NCI-H524 (cell line): ENCODE measurements at regions not wholly inside any gene's neighbourhood (a gene's known extent, or its start where the extent isn't known, plus 50 kb on each side); places are given as distances from the start of the nearest gene placed in this dataset.
"Not testable (repeated sequence)": the region's sequence is repeated elsewhere in the genome, so short reads cannot be mapped to it uniquely, and the experiment has no call there.

Source experiments
- DNase-seq, 2 experiments: peaks; one replicate each; lab custom pipeline; 2025; lab: John Stamatoyannopoulos, UW

DNA sequence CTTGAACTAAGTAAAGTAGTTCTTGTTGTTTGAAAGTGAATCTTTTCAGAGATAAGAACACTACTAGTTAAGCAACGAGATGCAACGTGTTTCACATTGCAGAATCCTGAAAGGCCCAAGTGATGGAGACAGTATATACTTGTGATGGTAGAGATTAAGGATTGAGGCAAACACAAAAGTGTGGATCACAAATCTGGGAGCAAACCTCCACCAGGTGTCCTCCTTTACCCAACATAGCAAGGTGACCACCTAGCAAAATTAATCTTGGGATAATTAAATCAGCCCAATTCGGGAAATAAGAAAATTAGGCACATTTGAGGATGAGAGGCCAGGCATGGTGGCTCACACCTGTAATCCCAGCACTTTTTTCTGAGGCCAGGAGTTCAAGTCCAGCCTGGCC is 563.9 kb downstream of the DACH1 start:
- DNase-seq: peak in 1 of 2 experiments; percentile 56

DNA sequence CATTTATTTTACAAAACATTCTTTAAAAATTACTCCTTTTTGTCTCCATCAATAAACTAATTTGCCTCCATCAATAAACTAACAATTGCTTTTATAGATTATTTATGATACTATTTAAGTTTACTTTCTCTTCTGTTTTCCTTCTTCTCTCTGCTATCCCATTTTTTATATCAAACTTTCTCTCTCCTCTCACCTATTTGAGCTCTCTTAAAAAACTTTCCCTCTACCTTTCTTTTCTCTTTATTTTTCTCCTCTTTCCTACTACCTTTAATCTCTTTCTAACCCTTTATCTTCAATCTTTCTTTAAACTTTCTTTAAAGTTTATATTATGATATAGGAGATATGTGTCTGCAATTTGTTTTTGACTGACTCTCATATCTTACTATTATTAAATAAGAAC is 566.4 kb downstream of the DACH1 start:
- DNase-seq: no peak

DNA sequence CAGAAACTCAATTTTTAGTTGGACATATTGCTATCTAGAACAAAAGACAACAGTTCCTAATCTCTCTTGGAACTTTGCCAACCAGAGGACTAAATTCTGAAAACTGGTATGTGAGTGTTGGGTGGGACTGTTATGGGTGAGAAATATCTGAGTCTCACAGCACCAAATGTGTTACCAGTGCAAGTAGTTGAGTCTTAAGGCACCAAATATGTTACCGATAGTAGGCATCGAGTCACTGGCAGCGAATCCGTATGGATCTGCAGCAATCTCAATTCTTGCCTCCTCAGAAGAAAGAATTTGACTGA is 575.2 kb downstream of the DACH1 start:
- peak in 1 of 2 experiments; percentile 18 for DNase-seq

DNA sequence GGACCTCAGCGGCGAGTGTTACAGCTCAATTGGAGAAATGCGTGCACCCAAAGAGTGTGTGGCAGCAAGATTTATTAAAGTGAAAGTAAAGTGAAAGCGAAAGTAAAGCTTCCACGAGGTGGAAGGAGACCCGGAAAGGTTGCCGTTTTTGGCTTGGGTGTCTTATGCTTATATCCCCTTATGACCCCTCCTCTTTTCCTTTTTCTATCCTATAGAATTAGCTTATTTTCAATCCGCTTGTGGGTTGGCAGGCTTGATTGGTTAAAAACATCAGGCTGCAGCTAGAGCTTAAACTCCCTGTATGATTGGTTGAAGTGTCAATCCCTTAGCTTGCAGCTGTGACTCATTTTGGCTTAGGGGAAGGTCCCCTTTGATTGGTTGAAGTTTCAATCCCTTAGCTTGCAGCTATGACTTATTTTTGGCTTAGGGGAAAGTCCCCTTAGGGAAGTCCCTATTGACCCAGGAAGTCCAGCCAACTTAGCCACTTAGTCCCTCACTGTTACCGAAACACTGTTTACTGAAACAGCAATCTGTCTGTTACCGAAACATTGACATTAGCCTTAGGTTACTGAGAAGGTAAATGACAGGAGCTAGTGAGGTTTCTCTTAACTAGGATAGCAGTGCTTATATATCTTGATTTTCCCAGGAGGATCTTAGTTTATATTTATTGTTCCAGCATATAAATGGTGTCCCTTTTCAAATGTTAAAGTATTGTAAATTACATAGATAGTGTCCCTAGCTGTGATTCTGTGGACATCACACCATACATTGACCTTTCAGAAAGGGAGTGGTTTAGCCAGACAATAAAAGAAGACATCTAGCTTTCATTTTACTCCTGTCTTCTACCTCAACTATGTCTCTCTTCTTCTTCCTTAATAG is 575.8 kb downstream of the DACH1 start:
- peak in 1 of 2 experiments; percentile 39 for DNase-seq

- DNase-seq: not testable (repeated sequence)
These were observed 577.0 kb downstream of the DACH1 start for GRCh38 chr13:71289980-71290379.

DNA sequence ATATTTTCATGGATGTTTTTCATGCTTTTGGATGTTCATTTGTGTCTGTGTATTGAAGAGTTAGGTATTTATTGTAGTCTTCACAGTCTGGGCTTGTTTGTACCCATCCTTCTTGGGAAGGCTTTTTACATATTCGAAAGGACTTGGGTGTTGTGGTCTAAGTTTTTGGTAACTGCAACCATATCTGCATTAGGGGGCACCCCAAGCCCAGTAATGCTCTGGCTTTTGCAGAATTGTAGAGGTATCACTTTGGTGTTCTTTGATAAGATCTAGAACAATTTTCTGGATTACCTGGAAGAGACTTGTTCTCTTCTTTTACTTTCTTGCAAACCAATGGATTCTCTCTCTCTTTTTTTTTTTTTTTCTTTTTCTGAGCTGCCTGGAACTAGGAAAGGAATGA is 581.3 kb downstream of the DACH1 start:
- peak in 1 of 2 experiments; percentile 24 for DNase-seq

GRCh38 chr13:71278512-71278911 is 588.5 kb downstream of the DACH1 start:
- DNase-seq: no peak

DNA sequence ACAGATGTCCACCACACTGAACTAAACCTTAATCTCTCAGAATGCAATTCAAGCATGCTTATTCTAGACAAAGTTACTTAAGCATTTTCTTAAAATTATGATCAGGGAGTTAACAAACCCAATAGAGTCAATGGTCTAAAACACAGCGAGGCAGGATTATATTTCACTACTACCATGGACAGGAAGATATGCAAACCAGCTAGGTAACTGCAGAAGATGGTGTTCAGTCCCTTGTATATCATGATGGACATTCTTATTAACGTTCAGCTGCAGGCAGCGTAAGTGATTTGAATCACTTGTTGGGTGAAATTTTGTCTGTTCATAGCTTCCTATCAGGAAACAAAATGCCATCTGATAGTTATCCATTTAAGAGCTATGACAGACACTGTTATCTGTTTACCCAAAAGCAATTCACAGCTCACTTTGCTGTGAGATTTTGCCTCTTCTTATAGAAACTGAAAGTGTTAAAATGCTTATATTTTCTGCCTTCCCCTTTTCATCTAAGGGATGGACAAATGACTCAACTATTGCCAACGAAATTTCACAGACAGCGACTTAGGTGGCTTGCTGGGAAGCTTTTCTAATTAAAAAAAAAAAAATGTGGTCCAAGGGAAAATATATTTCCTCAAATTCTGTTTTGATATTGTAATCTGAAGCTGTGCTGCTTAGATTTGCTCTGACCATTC is 591.9 kb downstream of the DACH1 start:
- DNase-seq: peak in 1 of 2 experiments; percentile 33

GRCh38 chr13:71261256-71261655 is 605.7 kb downstream of the DACH1 start:
- no peak for DNase-seq

GRCh38 chr13:71260246-71260645 is 606.8 kb downstream of the DACH1 start:
- no peak for DNase-seq

DNA sequence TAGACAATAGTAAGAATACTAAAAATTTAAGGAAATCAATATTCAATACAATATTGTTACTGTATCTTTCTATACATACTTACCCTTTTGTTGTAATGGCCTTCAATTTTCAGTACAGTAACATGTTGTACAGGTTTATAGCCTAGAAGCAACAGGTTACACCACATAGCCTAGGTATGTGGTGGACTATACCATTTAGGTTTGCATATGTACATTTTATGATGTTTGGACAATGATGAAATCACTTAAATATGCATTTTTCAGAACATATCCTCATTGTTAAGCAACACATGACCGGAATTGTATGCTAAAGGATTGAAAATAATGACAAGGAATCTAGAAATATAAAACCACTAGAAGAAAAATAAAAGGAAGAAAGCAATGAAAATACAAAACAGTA is 611.4 kb downstream of the DACH1 start:
- no peak for DNase-seq

- DNase-seq: no peak
These were observed 612.6 kb downstream of the DACH1 start for GRCh38 chr13:71254384-71254783.

DNA sequence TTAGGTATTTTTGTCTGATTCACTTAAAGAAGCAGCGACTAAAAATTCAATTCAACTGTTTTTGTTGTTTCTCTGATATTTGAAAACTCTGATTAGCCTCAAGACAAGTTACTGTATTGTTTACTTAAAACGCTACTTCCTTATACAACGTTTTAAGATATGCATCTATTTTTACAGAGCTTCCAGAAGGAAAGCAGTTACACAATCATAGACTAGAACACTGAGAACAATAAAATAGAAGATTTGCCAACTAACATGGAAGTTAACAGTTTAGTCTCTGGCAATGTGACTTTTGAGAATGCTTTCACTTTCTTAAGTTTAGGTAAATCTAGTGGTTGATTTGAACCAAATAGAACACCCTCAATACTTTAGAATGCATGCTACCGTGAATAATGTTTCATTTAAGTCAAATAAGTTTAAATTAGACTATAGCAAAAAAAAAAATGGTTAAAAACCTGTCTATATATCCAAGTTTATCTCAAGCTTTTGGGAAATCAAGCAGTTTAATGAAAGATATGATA is 614.8 kb downstream of the DACH1 start:
- DNase-seq: no peak

- DNase-seq: no peak
These were observed 615.6 kb downstream of the DACH1 start for GRCh38 chr13:71251292-71251951.

GRCh38 chr13:71249011-71249410 is 618.0 kb downstream of the DACH1 start:
- DNase-seq: no peak

DNA sequence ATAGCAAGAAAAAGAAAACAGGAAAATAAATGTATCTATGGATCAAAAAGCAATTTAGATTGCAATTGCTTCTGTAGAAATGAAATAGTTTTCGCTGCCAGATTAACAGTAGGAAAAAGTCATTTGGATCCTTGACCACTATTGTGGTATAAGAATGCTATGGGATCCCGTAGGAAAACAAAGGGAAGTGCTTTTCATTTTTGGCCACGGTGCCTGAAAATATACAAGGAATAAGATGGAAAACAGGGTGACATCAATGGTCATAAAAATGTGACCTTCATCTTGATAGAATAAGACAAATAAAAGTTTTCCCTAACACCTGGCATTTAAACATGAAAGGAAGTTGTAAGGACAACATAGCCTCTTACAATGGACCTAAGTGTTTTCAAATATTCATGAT is 622.8 kb downstream of the DACH1 start:
- DNase-seq: no peak

DNA sequence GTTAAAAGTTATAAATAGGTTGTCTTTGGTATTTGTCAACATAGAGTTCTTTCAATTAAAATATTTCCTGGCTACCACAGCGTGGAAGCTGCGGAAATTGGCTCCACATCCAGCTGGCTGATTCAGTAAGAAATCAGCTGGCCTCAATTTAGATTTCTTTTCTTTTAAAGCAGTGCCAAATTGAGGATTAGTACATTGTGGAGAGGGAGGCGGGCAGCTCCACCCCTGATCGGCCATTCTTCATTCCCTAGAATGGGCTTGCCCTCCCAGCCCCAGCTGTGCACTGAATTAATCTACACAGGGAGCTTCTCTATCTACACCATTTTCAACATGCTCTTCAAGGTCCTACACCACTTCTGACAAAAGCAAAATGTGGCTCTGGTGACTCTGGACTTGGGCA is 624.8 kb downstream of the DACH1 start:
- DNase-seq: peak; percentile 70 to 87

- DNase-seq: peak in 1 of 2 experiments; percentile 54
These were observed 626.1 kb downstream of the DACH1 start for GRCh38 chr13:71240911-71241310.

GRCh38 chr13:71237332-71237731 is 629.7 kb downstream of the DACH1 start:
- DNase-seq: no peak

- no peak for DNase-seq
These were observed 647.1 kb downstream of the DACH1 start for GRCh38 chr13:71219698-71220415.

DNA sequence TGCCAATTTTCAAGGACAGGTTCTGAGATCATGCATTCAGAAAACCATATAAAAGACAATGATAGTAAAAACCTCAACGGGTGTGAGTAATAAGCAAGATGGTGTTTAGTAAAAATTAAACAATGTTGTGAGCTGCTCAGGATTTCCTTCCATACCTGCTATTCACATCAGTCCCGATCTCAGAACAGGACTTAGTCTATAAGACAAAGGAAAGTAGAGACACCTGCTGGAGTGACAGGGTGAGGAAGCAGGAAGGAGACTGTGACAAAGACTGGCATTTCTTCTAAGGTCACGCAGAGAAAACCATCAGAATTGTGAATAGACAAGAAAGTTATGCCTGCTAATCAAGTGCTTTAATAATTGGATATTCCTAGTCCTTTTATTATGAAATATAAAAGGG is 648.0 kb downstream of the DACH1 start:
- peak; percentile 43 to 70 for DNase-seq

DNA sequence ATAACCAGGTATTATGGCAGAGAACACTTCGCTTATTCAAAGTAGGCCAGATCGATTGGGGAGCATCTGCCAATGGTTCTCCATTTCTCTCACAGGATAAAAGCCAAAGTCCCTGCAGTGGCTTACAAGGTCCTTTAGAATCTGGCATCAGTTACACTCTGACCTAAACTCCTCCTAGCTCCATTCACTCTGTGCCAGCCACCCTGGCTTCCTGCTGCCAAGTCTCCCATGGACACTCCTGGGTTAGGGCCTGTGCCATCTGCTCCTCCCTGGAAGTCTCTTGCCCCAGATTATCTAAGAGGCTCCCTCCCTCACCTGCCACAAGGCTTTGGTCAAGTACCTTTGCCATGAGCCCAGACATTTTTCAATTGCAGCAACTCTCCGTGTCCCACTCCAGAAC is 649.2 kb downstream of the DACH1 start:
- peak; percentile 90 to 92 for DNase-seq
